Epithelial cell of prostate (primary cell): ENCODE measurements at regions not wholly inside any gene's neighbourhood (a gene's known extent, or its start where the extent isn't known, plus 50 kb on each side); places are given as distances from the start of the nearest gene placed in this dataset.

Experiments
- DNase-seq: peaks from one replicate; pipeline ENCODE4 v3.0.0-alpha.2; 2011; ENCODE audit warnings: low read depth, low spot score
- H3K27ac ChIP-seq: fragments of 450-650 bp; 2 replicates; pipeline ENCODE4 v1.5.1; 2017; ENCODE audit warnings: mild to moderate bottlenecking

- DNase-seq: no peak
- H3K27ac ChIP-seq: no peak overlapping the region
These were observed 469.6 kb downstream of the SI start for GRCh38 chr3:164608554-164609276.

GRCh38 chr3:164604687-164605086 lies 473.6 kb downstream of the SI start:
- no peak overlapping the region for H3K27ac ChIP-seq
- no peak for DNase-seq

GRCh38 chr3:164577667-164578210 lies 500.6 kb downstream of the SI start:
- DNase-seq: no peak
- H3K27ac ChIP-seq: no peak overlapping the region

GRCh38 chr3:164572436-164572835 lies 505.9 kb downstream of the SI start:
- no peak for DNase-seq
- no peak overlapping the region for H3K27ac ChIP-seq

- H3K27ac ChIP-seq: no peak overlapping the region
- DNase-seq: no peak
These were observed 527.4 kb downstream of the SI start for GRCh38 chr3:164550857-164551256.

GRCh38 chr3:164539215-164539614 lies 539.1 kb downstream of the SI start:
- no peak for DNase-seq
- H3K27ac ChIP-seq: no peak overlapping the region

GRCh38 chr3:164537485-164537884 lies 540.8 kb downstream of the SI start:
- H3K27ac ChIP-seq: no peak overlapping the region

GRCh38 chr3:164533275-164533674 lies 545.0 kb downstream of the SI start:
- no peak overlapping the region for H3K27ac ChIP-seq
- no peak for DNase-seq

More at GRCh38 chr3:164537485-164537884, 540.8 kb downstream of the SI start:
- DNase-seq: no peak

- DNase-seq: no peak
These were observed 552.0 kb downstream of the SI start for GRCh38 chr3:164526250-164526649.

GRCh38 chr3:164524201-164524600 lies 554.1 kb downstream of the SI start:
- no peak overlapping the region for H3K27ac ChIP-seq
- DNase-seq: no peak

More at GRCh38 chr3:164526250-164526649, 552.0 kb downstream of the SI start:
- H3K27ac ChIP-seq: no peak overlapping the region

GRCh38 chr3:164522073-164522763 lies 556.1 kb downstream of the SI start:
- H3K27ac ChIP-seq: no peak overlapping the region
- no peak for DNase-seq

GRCh38 chr3:164521644-164522043 lies 556.7 kb downstream of the SI start:
- H3K27ac ChIP-seq: no peak overlapping the region
- DNase-seq: no peak

- DNase-seq: no peak
- H3K27ac ChIP-seq: no peak overlapping the region
These were observed 557.2 kb downstream of the SI start for GRCh38 chr3:164521139-164521538.

GRCh38 chr3:164515256-164515655 lies 563.0 kb downstream of the SI start:
- no peak for DNase-seq

GRCh38 chr3:164514576-164514975 lies 563.7 kb downstream of the SI start:
- no peak overlapping the region for H3K27ac ChIP-seq
- DNase-seq: no peak

More at GRCh38 chr3:164515256-164515655, 563.0 kb downstream of the SI start:
- no peak overlapping the region for H3K27ac ChIP-seq

GRCh38 chr3:164507886-164508285 lies 570.4 kb downstream of the SI start:
- no peak overlapping the region for H3K27ac ChIP-seq
- DNase-seq: no peak

GRCh38 chr3:164498917-164499316 lies 579.4 kb downstream of the SI start:
- DNase-seq: no peak

GRCh38 chr3:164488893-164489292 lies 589.4 kb downstream of the SI start:
- no peak for DNase-seq
- H3K27ac ChIP-seq: no peak overlapping the region

More at GRCh38 chr3:164498917-164499316, 579.4 kb downstream of the SI start:
- no peak overlapping the region for H3K27ac ChIP-seq

GRCh38 chr3:164486150-164486549 lies 592.1 kb downstream of the SI start:
- H3K27ac ChIP-seq: no peak overlapping the region
- DNase-seq: no peak

- no peak for DNase-seq
These were observed 598.3 kb downstream of the SI start for GRCh38 chr3:164479978-164480377.

GRCh38 chr3:164479406-164479805 lies 598.9 kb downstream of the SI start:
- no peak for DNase-seq
- H3K27ac ChIP-seq: no peak overlapping the region

More at GRCh38 chr3:164479978-164480377, 598.3 kb downstream of the SI start:
- H3K27ac ChIP-seq: no peak overlapping the region
